Neural progenitor cell (in vitro differentiated cells): ENCODE measurements at regions not wholly inside any gene's neighbourhood (a gene's known extent, or its start where the extent isn't known, plus 50 kb on each side); places are given as distances from the start of the nearest gene placed in this dataset.
"Not testable (repeated sequence)": the region's sequence is repeated elsewhere in the genome, so short reads cannot be mapped to it uniquely, and the experiment has no call there.

Source experiments
- CTCF ChIP-seq: fragments of 200-600 bp; sonication (generic); IDR thresholded peaks from 2 replicates; pipeline ENCODE4 v1.5.1; 2017; ENCODE audit warnings: antibody characterized with exemption, mild to moderate bottlenecking
- EZH2 ChIP-seq: fragments of 200-600 bp; sonication (generic); IDR thresholded peaks from 2 replicates; pipeline ENCODE4 v1.6.1; 2017; ENCODE audit warnings: antibody characterized with exemption, mild to moderate bottlenecking, moderate library complexity
- EZH2phosphoT487 ChIP-seq: fragments of 200-600 bp; sonication (generic); IDR thresholded peaks from 2 replicates; pipeline ENCODE4 v1.6.1; 2017; ENCODE audit warnings: antibody characterized with exemption

- not testable (repeated sequence) for TF ChIP-seq CTCF, EZH2, EZH2phosphoT487
Measured at GRCh38 chr17:64794113-64794512, 125.2 kb downstream of the LRRC37A3 start.
